Trophoblast cell (in vitro differentiated cells and primary cell): ENCODE measurements at regions not wholly inside any gene's neighbourhood (a gene's known extent, or its start where the extent isn't known, plus 50 kb on each side); places are given as distances from the start of the nearest gene placed in this dataset.
"Not testable (repeated sequence)": the region's sequence is repeated elsewhere in the genome, so short reads cannot be mapped to it uniquely, and the experiment has no call there.

Experiments used
- DNase-seq, 2 donors: peaks; one replicate each; pipeline ENCODE4 v3.0.0-alpha.2; 2016
- H2AFZ ChIP-seq: 2 replicates; pipeline ENCODE4 v1.6.1; 2013; ENCODE audit warnings: low read length, moderate library complexity, mild to moderate bottlenecking; ENCODE audit not compliant: insufficient read depth, poor library complexity
- H2AK5ac ChIP-seq: 2 replicates; pipeline ENCODE4 v1.6.1; 2013; ENCODE audit warnings: mild to moderate bottlenecking, low read length
- H2BK120ac ChIP-seq: 2 replicates; pipeline ENCODE4 v1.6.1; 2013; ENCODE audit warnings: low read length, mild to moderate bottlenecking, moderate library complexity; ENCODE audit not compliant: insufficient read depth, poor library complexity
- H2BK12ac ChIP-seq: 2 replicates; pipeline ENCODE4 v1.6.1; 2013; ENCODE audit warnings: mild to moderate bottlenecking, low read length, moderate library complexity
- H2BK5ac ChIP-seq: 2 replicates; pipeline ENCODE4 v1.6.1; 2013; ENCODE audit warnings: low read length, low read depth, moderate library complexity, mild to moderate bottlenecking; ENCODE audit not compliant: poor library complexity
- H3K14ac ChIP-seq: 2 replicates; pipeline ENCODE4 v1.6.1; 2013; ENCODE audit warnings: mild to moderate bottlenecking, low read length
- H3K18ac ChIP-seq: 2 replicates; pipeline ENCODE4 v1.6.1; 2013; ENCODE audit warnings: mild to moderate bottlenecking, low read length
- H3K23ac ChIP-seq: 2 replicates; pipeline ENCODE4 v1.6.1; 2013; ENCODE audit warnings: low read length
- H3K27ac ChIP-seq: 2 replicates; pipeline ENCODE4 v1.5.1; 2013; ENCODE audit warnings: low read depth, mild to moderate bottlenecking, inconsistent platforms, low read length, moderate library complexity
- H3K27me3 ChIP-seq: 2 replicates; pipeline ENCODE4 v1.6.1; 2013; ENCODE audit warnings: inconsistent platforms, mild to moderate bottlenecking, low read length, moderate library complexity; ENCODE audit not compliant: insufficient read depth
- H3K36me3 ChIP-seq, 2 experiments: 1 replicate in 1 of 2; 2 replicates in 1 of 2; pipeline ENCODE4 v1.6.1; 2013; ENCODE audit warnings: low read length in 2 of 2, mild to moderate bottlenecking in 2 of 2, moderate library complexity in 1 of 2; ENCODE audit not compliant: insufficient read depth in 2 of 2, control insufficient read depth in 1 of 2
- H3K4ac ChIP-seq: 2 replicates; pipeline ENCODE4 v1.6.1; 2013; ENCODE audit warnings: low read depth, mild to moderate bottlenecking, low read length, moderate library complexity
- H3K4me1 ChIP-seq, 2 experiments: 1 replicate in 1 of 2; 2 replicates in 1 of 2; pipeline ENCODE4 v1.6.1; 2013; ENCODE audit warnings: low read length in 2 of 2, mild to moderate bottlenecking in 2 of 2, moderate library complexity in 1 of 2; ENCODE audit not compliant: insufficient read depth in 2 of 2, control insufficient read depth in 1 of 2
- H3K4me2 ChIP-seq: 2 replicates; pipeline ENCODE4 v1.6.1; 2013; ENCODE audit warnings: inconsistent platforms, mild to moderate bottlenecking, low read length, moderate library complexity
- H3K4me3 ChIP-seq: 2 replicates; pipeline ENCODE4 v1.5.1; 2013; ENCODE audit warnings: mild to moderate bottlenecking, low read depth, low read length, inconsistent platforms
- H3K79me1 ChIP-seq: one replicate; pipeline ENCODE4 v1.6.1; 2013; ENCODE audit warnings: low read length
- H3K79me2 ChIP-seq: 2 replicates; pipeline ENCODE4 v1.6.1; 2013; ENCODE audit warnings: low read length, mild to moderate bottlenecking; ENCODE audit not compliant: control insufficient read depth, insufficient read depth, poor library complexity
- H3K9ac ChIP-seq: 2 replicates; pipeline ENCODE4 v1.6.1; 2013; ENCODE audit warnings: mild to moderate bottlenecking, low read length
- H3K9me3 ChIP-seq: 2 replicates; pipeline ENCODE4 v1.6.1; 2013; ENCODE audit warnings: low read depth, mild to moderate bottlenecking, control low read depth, inconsistent platforms, low read length; ENCODE audit not compliant: insufficient read depth
- H4K12ac ChIP-seq: 2 replicates; pipeline ENCODE4 v1.6.1; 2013; ENCODE audit warnings: low read depth, mild to moderate bottlenecking, low read length, moderate library complexity
- H4K8ac ChIP-seq: 2 replicates; pipeline ENCODE4 v1.6.1; 2013; ENCODE audit warnings: low read depth, mild to moderate bottlenecking, low read length, moderate library complexity
- H4K91ac ChIP-seq: one replicate; pipeline ENCODE4 v1.6.1; 2013; ENCODE audit warnings: low read depth, mild to moderate bottlenecking, low read length, moderate library complexity
- WGBS: extraction: QIAGEN DNeasy Blood & Tissue Kit; methylation state at CpG from one replicate; pipeline ENCODE4 v1.1.7; 2013; ENCODE audit warnings: missing lambda C conversion rate; ENCODE audit not compliant: insufficient read length, insufficient coverage; ENCODE audit errors: extremely low coverage; 5-methylcytosine and 5-hydroxymethylcytosine counted together

DNA sequence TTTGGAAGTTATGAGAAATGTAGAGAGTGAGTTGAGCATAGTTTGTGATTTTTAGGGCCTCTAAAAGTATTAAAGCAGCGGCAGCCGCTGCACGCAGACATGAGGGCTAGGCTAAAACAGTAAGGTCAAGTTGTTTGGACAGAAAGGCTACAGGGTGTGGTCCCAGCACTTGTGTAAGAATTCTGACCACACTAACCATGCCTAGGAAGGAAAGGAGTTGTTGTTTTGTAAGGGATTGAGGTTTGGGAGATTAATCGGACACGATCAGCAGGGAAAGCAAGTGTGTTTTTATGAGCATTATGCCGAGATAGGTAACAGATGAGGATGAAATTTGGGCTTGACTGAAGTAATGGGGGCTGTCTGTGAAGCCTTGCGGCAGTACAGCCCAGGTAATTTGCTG, 117.9 kb downstream of the ADAMTS15 start:
- not testable (repeated sequence) for H4K12ac ChIP-seq, DNase-seq, H3K23ac ChIP-seq, H3K14ac ChIP-seq, H3K36me3 ChIP-seq, H2BK5ac ChIP-seq, H2AFZ ChIP-seq, H3K79me2 ChIP-seq, H3K18ac ChIP-seq, H3K9ac ChIP-seq, H3K4me2 ChIP-seq, H2BK12ac ChIP-seq, H3K27ac ChIP-seq, H2BK120ac ChIP-seq, H3K79me1 ChIP-seq, H3K4ac ChIP-seq, H3K4me3 ChIP-seq, H4K8ac ChIP-seq, H3K27me3 ChIP-seq, H4K91ac ChIP-seq, H2AK5ac ChIP-seq, H3K9me3 ChIP-seq, H3K4me1 ChIP-seq
- no CpG with 5 or more reads among the region's 7 CpGs for WGBS

DNA sequence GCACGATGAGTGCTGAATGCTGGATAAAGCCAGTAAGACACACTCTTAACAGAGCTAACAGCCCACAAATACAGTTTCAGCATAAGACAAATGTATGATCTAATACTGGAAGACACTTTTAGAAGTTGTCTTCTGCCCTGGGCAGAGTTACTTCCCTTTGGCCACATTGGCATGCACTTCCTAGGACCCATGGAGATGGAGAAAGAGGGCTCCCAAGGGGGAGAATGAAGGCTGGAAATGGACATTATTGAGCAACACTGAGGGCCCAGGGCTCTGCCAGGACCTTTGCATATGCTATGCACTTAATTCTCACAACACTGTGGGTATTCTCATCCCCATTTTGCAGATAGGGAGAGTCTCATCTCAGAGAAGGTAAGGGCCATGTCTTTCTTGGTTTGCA, 123.1 kb downstream of the ADAMTS15 start:
- Histone ChIP-seq H4K12ac (no peak overlapping the region), H3K27ac (no peak overlapping the region), H3K23ac (no peak overlapping the region), H3K18ac (no peak overlapping the region), H2AK5ac (no peak overlapping the region), H3K9ac (no peak overlapping the region), H2BK120ac (no peak overlapping the region), H3K4me3 (no peak overlapping the region), H2BK12ac (no peak overlapping the region), H3K14ac (no peak overlapping the region), H3K9me3 (peaks cover 3% of the 10 kb centered on the region), H3K36me3 (no peaks in the 10 kb centered on the region), H3K79me1 (no peaks in the 10 kb centered on the region), H3K4me1 (no peaks in the 10 kb centered on the region), H2BK5ac (no peak overlapping the region), H3K4ac (no peak overlapping the region), H2AFZ (no peak overlapping the region), H3K4me2 (no peak overlapping the region), H3K27me3 (no peaks in the 10 kb centered on the region), H3K79me2 (no peaks in the 10 kb centered on the region), H4K91ac (no peak overlapping the region), H4K8ac (no peak overlapping the region)
- WGBS: no CpG with 5 or more reads among the region's 1 CpG
- DNase-seq: no peak

DNA sequence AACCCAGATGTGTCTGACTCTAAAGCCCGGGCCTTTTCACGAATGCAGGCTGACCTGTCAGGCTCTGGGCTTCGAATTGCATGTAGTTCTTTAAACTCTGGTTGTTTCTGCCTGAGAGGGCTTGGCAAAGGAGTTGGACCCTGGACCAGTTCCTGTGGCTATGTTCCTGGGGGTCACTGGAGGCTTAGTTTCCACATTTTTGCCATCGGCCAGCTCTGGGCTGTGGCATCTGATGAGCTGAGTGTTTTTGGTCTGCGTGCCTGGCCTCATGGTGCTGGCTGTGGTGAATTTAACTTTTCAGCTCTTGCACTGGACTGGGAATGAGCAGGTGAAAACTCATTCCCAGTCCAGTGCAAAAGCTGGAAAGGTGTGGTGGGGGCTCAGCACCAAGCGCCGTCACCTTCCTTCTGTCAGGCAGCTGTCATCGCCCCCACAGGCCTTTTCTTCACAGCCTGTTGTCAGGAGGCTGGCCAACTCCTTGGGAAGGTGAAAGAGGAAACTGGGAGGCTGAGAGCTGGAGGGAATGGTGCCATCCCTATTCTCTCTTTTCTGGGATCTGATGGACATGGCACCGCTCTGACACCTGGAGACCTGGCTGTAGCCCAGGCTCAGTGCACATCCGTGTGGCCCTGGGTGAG, 123.6 kb downstream of the ADAMTS15 start:
- H3K4ac ChIP-seq: no peak overlapping the region
- H4K12ac ChIP-seq: no peak overlapping the region
- no peaks in the 10 kb centered on the region for H3K79me1 ChIP-seq
- H2BK12ac ChIP-seq: no peak overlapping the region
- no peak overlapping the region for H4K91ac ChIP-seq
- H3K79me2 ChIP-seq: no peaks in the 10 kb centered on the region
- H2AK5ac ChIP-seq: no peak overlapping the region
- WGBS: no CpG with 5 or more reads among the region's 10 CpGs
- no peak overlapping the region for H2BK5ac ChIP-seq
- no peak overlapping the region for H3K18ac ChIP-seq
- no peak overlapping the region for H3K23ac ChIP-seq
- no peak overlapping the region for H4K8ac ChIP-seq
- no peak overlapping the region for H3K14ac ChIP-seq
- H3K9ac ChIP-seq: no peak overlapping the region
- no peaks in the 10 kb centered on the region for H3K4me1 ChIP-seq
- no peak overlapping the region for H2BK120ac ChIP-seq
- no peak overlapping the region for H3K27ac ChIP-seq
- no peaks in the 10 kb centered on the region for H3K27me3 ChIP-seq
- H3K4me2 ChIP-seq: no peak overlapping the region
- H3K4me3 ChIP-seq: no peak overlapping the region
- no peak for DNase-seq
- H3K9me3 ChIP-seq: peaks cover 3% of the 10 kb centered on the region
- no peaks in the 10 kb centered on the region for H3K36me3 ChIP-seq
- H2AFZ ChIP-seq: no peak overlapping the region

DNA sequence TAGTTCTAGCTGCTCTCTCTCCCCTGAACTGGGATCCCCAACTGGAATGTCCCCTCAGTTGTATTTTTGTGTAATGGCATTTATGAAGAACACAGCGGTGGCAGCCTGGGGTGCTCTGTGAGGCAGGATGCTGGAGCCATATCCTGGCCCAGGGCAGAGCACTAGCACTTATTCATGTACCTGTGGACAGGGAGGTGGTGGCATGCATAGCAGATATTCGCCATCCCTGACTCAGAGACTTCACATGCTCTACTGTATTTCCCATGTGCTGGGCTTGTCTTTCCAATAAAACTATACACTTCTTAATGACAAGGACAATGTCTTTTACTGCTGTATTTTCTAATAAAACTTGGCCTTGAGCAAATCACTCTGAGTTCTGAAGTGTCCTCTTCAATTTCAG, 125.3 kb downstream of the ADAMTS15 start:
- Histone ChIP-seq H3K36me3 (no peaks in the 10 kb centered on the region), H3K27ac (no peak overlapping the region), H4K91ac (no peak overlapping the region), H3K4me3 (no peak overlapping the region), H3K9ac (no peak overlapping the region), H4K12ac (no peak overlapping the region), H3K14ac (no peak overlapping the region), H2AK5ac (no peak overlapping the region), H2BK12ac (no peak overlapping the region), H3K9me3 (peaks cover 5% of the 10 kb centered on the region), H3K18ac (no peak overlapping the region), H3K79me1 (no peaks in the 10 kb centered on the region), H3K27me3 (no peaks in the 10 kb centered on the region), H3K79me2 (no peaks in the 10 kb centered on the region), H4K8ac (no peak overlapping the region), H2BK5ac (no peak overlapping the region), H3K4me2 (no peak overlapping the region), H2BK120ac (no peak overlapping the region), H3K4me1 (no peaks in the 10 kb centered on the region), H3K4ac (no peak overlapping the region), H2AFZ (no peak overlapping the region), H3K23ac (no peak overlapping the region)
- no CpG with 5 or more reads among the region's 2 CpGs for WGBS
- DNase-seq: no peak
